Embryonic facial prominence (tissue), 1 donor: ENCODE measurements at regions not wholly inside any gene's neighbourhood (a gene's known extent, or its start where the extent isn't known, plus 50 kb on each side); places are given as distances from the start of the nearest gene placed in this dataset.
A peak's percentile ranks its signal among the peaks of the same experiment; 100 is the strongest.

Experiments
- DNase-seq: peaks from one replicate; pipeline ENCODE4 v3.0.0-alpha.2; 2016; ENCODE audit errors: extremely low spot score

GRCh38 chr11:128301756-128302155, 285.6 kb downstream of the ETS1 start:
- DNase-seq = no peak

GRCh38 chr11:128300785-128301184, 286.6 kb downstream of the ETS1 start:
- no peak for DNase-seq

GRCh38 chr11:128299132-128299726, 288.1 kb downstream of the ETS1 start:
- DNase-seq = no peak

GRCh38 chr11:128298271-128298670, 289.1 kb downstream of the ETS1 start:
- DNase-seq = no peak

GRCh38 chr11:128297805-128298204, 289.6 kb downstream of the ETS1 start:
- DNase-seq = no peak

GRCh38 chr11:128297091-128297651, 290.2 kb downstream of the ETS1 start:
- DNase-seq = no peak

- no peak for DNase-seq
Observed at GRCh38 chr11:128294671-128295050, 292.7 kb downstream of the ETS1 start.

- DNase-seq = no peak
Observed at GRCh38 chr11:128294001-128294670, 293.2 kb downstream of the ETS1 start.

GRCh38 chr11:128291835-128292234, 295.5 kb downstream of the ETS1 start:
- no peak for DNase-seq

- no peak for DNase-seq
Observed at GRCh38 chr11:128291007-128291406, 296.4 kb downstream of the ETS1 start.

GRCh38 chr11:128290106-128290840, 297.1 kb downstream of the ETS1 start:
- peak; percentile 81 for DNase-seq

GRCh38 chr11:128289048-128289447, 298.3 kb downstream of the ETS1 start:
- no peak for DNase-seq

GRCh38 chr11:128288368-128288767, 299.0 kb downstream of the ETS1 start:
- DNase-seq = no peak

GRCh38 chr11:128285321-128285720, 302.0 kb downstream of the ETS1 start:
- DNase-seq = no peak

- DNase-seq = no peak
Observed at GRCh38 chr11:128284634-128285033, 302.7 kb downstream of the ETS1 start.

- no peak for DNase-seq
Observed at GRCh38 chr11:128283451-128283850, 303.9 kb downstream of the ETS1 start.

GRCh38 chr11:128282053-128282452, 305.3 kb downstream of the ETS1 start:
- no peak for DNase-seq

GRCh38 chr11:128279866-128280265, 307.5 kb downstream of the ETS1 start:
- no peak for DNase-seq

- no peak for DNase-seq
Observed at GRCh38 chr11:128273736-128274135, 313.6 kb downstream of the ETS1 start.

- DNase-seq = no peak
Observed at GRCh38 chr11:128271401-128271800, 316.0 kb downstream of the ETS1 start.

- no peak for DNase-seq
Observed at GRCh38 chr11:128269466-128269865, 317.9 kb downstream of the ETS1 start.

GRCh38 chr11:128266893-128267292, 320.5 kb downstream of the ETS1 start:
- no peak for DNase-seq
